ENCODE measurements at regions not wholly inside any gene's neighbourhood (a gene's known extent, or its start where the extent isn't known, plus 50 kb on each side); places are given as distances from the start of the nearest gene placed in this dataset.

DNA sequence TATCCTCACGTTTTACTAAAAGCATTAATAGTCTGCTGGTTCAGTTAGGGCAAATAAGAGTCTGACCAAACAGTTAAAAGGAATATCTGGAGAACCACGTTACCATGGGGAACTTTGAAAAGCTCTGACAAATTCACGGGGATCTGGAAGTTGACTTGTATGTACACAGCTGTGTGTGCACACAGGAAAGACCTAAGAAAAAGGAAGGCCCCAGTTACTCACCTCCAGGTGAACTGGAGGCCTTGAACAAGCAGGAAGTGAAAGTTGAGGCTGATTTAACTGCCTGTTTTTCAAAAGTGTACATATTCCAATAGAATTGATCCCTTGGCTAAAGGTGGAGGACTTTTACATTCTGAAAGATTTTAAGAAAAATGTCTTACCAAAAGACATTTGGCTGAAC, 1891.6 kb upstream of the PCDH20 start:
- no peak for TF ChIP-seq CTCF (IDR thresholded peaks at IDR 0.05)
- no peak for TF ChIP-seq POLR2A (IDR thresholded peaks at IDR 0.05; ENCODE audit: low read depth)
- no peak for TF ChIP-seq POLR2AphosphoS5 (IDR thresholded peaks at IDR 0.05)

All from esophagus muscularis mucosa (tissue), 3 donors.